ENCODE measurements at regions not wholly inside any gene's neighbourhood (a gene's known extent, or its start where the extent isn't known, plus 50 kb on each side); places are given as distances from the start of the nearest gene placed in this dataset.

GRCh38 chr2:107197594-107198294, 311.8 kb upstream of the ST6GAL2 start:
- no peak for DNase-seq (ENCODE audit: extremely low read depth, low read depth)

- DNase-seq (ENCODE audit: extremely low read depth, low read depth): no peak
Observed at GRCh38 chr2:107202962-107203591, 317.1 kb upstream of the ST6GAL2 start.

- DNase-seq (ENCODE audit: extremely low read depth, low read depth): no peak
Observed at GRCh38 chr2:107215401-107216350, 329.7 kb upstream of the ST6GAL2 start.

GRCh38 chr2:107218208-107218607, 332.2 kb upstream of the ST6GAL2 start:
- DNase-seq (ENCODE audit: extremely low read depth, low read depth): no peak

GRCh38 chr2:107222466-107222865, 336.5 kb upstream of the ST6GAL2 start:
- no peak for DNase-seq (ENCODE audit: extremely low read depth, low read depth)

- no peak for DNase-seq (ENCODE audit: extremely low read depth, low read depth)
Observed at GRCh38 chr2:107235491-107236254, 349.7 kb upstream of the ST6GAL2 start.

- no peak for DNase-seq (ENCODE audit: extremely low read depth, low read depth)
Observed at GRCh38 chr2:107242811-107243210, 356.8 kb upstream of the ST6GAL2 start.

GRCh38 chr2:107248932-107249331, 363.0 kb upstream of the ST6GAL2 start:
- no peak for DNase-seq (ENCODE audit: extremely low read depth, low read depth)

- DNase-seq (ENCODE audit: extremely low read depth, low read depth): no peak
Observed at GRCh38 chr2:107255744-107256143, 369.8 kb upstream of the ST6GAL2 start.

- DNase-seq (ENCODE audit: extremely low read depth, low read depth): no peak
Observed at GRCh38 chr2:107258531-107259407, 372.8 kb upstream of the ST6GAL2 start.

- no peak for DNase-seq (ENCODE audit: extremely low read depth, low read depth)
Observed at GRCh38 chr2:107259408-107260195, 373.6 kb upstream of the ST6GAL2 start.

GRCh38 chr2:107263628-107264027, 377.7 kb upstream of the ST6GAL2 start:
- no peak for DNase-seq (ENCODE audit: extremely low read depth, low read depth)

- DNase-seq (ENCODE audit: extremely low read depth, low read depth): no peak
Observed at GRCh38 chr2:107264184-107264583, 378.2 kb upstream of the ST6GAL2 start.

GRCh38 chr2:107266555-107266954, 380.6 kb upstream of the ST6GAL2 start:
- DNase-seq (ENCODE audit: extremely low read depth, low read depth): no peak

GRCh38 chr2:107267086-107267485, 381.1 kb upstream of the ST6GAL2 start:
- DNase-seq (ENCODE audit: extremely low read depth, low read depth): no peak

- no peak for DNase-seq (ENCODE audit: extremely low read depth, low read depth)
Observed at GRCh38 chr2:107276034-107276433, 390.1 kb upstream of the ST6GAL2 start.

GRCh38 chr2:107278672-107279071, 392.7 kb upstream of the ST6GAL2 start:
- DNase-seq (ENCODE audit: extremely low read depth, low read depth): no peak

- no peak for DNase-seq (ENCODE audit: extremely low read depth, low read depth)
Observed at GRCh38 chr2:107281637-107282036, 395.7 kb upstream of the ST6GAL2 start.

- DNase-seq (ENCODE audit: extremely low read depth, low read depth): no peak
Observed at GRCh38 chr2:107282135-107282534, 396.2 kb upstream of the ST6GAL2 start.
